Lower leg skin (tissue), 3 donors: ENCODE measurements at regions not wholly inside any gene's neighbourhood (a gene's known extent, or its start where the extent isn't known, plus 50 kb on each side); places are given as distances from the start of the nearest gene placed in this dataset.

ENCODE experiments used
- CTCF ChIP-seq, 3 donors: fragments of 450-650 bp; IDR thresholded peaks; one replicate each; pipeline ENCODE4 v1.5.1; 2016; ENCODE audit warnings: antibody characterized with exemption in 3 of 3, mild to moderate bottlenecking in 3 of 3, moderate library complexity in 2 of 3
- POLR2A ChIP-seq, 2 donors: fragments of 450-650 bp; IDR thresholded peaks; one replicate each; pipeline ENCODE4 v1.6.1; 2016 to 2017; ENCODE audit warnings: antibody characterized with exemption in 2 of 2, mild to moderate bottlenecking in 1 of 2, moderate library complexity in 1 of 2

- no peak for TF ChIP-seq POLR2A (IDR thresholded peaks at IDR 0.05)
- no peak for TF ChIP-seq CTCF (IDR thresholded peaks at IDR 0.05)
Observed at GRCh38 chr12:98149270-98149669, 366.1 kb upstream of the TMPO start.
